Fibroblast of gingiva (primary cell): ENCODE measurements at regions not wholly inside any gene's neighbourhood (a gene's known extent, or its start where the extent isn't known, plus 50 kb on each side); places are given as distances from the start of the nearest gene placed in this dataset.

Source experiments
- DNase-seq: peaks from one replicate; pipeline ENCODE4 v3.0.0-alpha.2; 2011; ENCODE audit warnings: low read depth

DNA sequence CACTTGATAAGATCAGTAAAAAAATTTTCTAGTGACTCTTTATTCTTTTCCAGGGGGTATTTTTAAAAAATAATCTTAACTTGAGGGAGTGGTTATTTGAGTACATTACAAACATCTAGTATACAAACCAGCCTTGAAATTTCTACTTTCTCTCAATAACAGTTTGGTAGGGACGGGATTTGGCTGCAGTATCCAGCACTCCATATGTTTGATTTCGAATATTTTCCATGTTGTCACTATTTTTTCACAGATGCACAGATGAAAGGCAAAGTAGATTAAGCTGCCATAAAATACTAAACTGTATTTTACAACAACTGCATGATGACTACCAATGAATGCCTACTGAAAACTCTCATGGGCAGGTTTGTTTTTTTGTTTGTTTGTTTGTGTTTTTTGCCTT is 225.0 kb downstream of the COX7B2 start:
- DNase-seq: no peak

- no peak for DNase-seq
Observed at GRCh38 chr4:46676364-46676763, 232.7 kb downstream of the COX7B2 start.

GRCh38 chr4:46674326-46674725 is 234.7 kb downstream of the COX7B2 start:
- DNase-seq: no peak

- no peak for DNase-seq
Observed at GRCh38 chr4:46667790-46668189, 241.3 kb downstream of the COX7B2 start.

DNA sequence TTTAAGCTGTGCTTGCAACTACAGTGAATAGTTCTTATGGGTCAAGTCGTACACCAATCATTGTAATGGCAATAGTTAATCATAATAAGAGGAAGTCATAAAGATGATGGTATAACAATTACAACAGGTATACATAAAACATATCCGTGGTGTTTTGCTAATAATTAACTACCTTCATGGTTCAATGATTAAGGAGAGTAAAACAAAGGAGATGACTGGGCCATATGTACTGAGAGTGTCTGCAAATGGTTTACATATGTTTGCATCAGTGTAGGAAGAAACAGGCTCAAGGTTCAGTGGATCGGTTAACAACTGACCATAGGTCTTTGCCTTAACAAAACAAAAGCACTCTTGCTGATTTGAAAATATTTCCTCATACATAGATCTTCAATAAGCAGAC is 253.0 kb downstream of the COX7B2 start:
- DNase-seq: no peak

DNA sequence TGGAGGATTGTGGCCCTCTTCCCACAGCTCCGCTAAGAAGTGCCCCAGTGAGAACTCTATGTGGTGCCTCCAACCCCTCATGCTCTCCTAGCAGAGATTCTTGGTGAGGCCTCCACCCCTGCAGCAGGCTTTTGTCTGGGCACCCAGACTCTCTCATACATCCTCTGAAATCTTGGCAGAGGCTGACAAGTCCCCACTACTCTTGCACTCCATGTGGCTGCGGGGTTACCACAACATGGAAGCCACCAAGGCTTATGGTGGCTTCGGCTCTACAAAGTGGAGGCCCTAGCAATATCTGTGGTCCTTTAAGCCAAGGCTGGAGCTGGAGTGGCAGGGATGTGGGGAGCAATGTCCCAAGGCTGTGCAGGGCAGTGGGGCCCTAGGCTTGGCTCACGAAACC is 255.2 kb downstream of the COX7B2 start:
- DNase-seq: no peak

- no peak for DNase-seq
Observed at GRCh38 chr4:46649390-46649789, 259.5 kb upstream of the GABRA2 start.

DNA sequence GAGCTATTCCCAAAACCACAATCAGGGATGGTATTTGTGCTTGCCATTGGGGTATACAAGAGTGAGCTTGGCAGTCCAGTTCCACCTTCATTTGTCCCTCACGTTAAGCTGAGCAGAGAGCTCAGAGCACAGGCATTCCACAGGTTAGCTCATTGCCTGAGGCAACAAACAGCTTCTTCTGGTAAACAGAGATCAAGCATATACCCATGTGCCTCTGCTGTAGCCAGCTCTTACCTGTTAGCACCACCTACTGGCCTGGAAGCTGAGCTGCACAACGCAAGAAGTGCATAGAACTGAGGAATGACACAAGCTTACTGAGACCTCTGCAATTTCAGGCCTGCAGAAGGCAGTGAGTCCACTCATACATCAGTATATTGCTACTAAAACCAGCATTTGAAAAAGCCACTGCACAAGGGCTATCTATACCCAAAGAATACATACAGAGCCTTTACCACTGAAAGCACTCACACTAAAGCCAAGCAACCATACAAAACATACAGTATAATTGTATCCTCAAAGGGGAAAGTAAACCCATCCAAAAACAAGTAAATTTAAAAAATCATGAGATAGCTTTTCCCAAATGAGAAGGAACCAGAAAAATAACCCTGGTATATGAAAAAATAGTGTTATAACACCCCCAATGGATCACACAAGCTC is 258.3 kb upstream of the GABRA2 start:
- peak; percentile 4 for DNase-seq

GRCh38 chr4:46645126-46645525 is 255.2 kb upstream of the GABRA2 start:
- no peak for DNase-seq
